Astrocyte (in vitro differentiated cells and primary cell): ENCODE measurements at regions not wholly inside any gene's neighbourhood (a gene's known extent, or its start where the extent isn't known, plus 50 kb on each side); places are given as distances from the start of the nearest gene placed in this dataset.

Experiments used
- CTCF ChIP-seq: IDR thresholded peaks from 2 replicates; pipeline ENCODE4 v1.5.1; 2011; ENCODE audit warnings: low read depth, mild to moderate bottlenecking, inconsistent platforms, low read length, moderate library complexity; ENCODE audit not compliant: insufficient read depth
- EZH2 ChIP-seq: IDR thresholded peaks from 2 replicates; pipeline ENCODE4 v1.6.1; 2012; ENCODE audit warnings: mild to moderate bottlenecking, low read length, inconsistent platforms; ENCODE audit not compliant: insufficient read depth

GRCh38 chr15:96234109-96234892 lies 96.2 kb upstream of the NR2F2 start:
- TF ChIP-seq CTCF (no peak), EZH2 (no peak)
